ENCODE measurements at regions not wholly inside any gene's neighbourhood (a gene's known extent, or its start where the extent isn't known, plus 50 kb on each side); places are given as distances from the start of the nearest gene placed in this dataset.

GRCh38 chr15:47296881-47297280, 420.4 kb upstream of the SEMA6D start:
- no TSS peak for BruUV-seq (replicated peaks)
- DNase-seq (ENCODE audit: low read depth, low spot score) (no peak), ATAC-seq (no peak)
- TF ChIP-seq FOSL1 (IDR thresholded peaks at IDR 0.05; ENCODE audit: low read depth) = no peak
- no peak for TF ChIP-seq EZH2 (IDR thresholded peaks at IDR 0.05)
- no peak for TF ChIP-seq SP1 (IDR thresholded peaks at IDR 0.05; ENCODE audit: low read depth)
- no peak for TF ChIP-seq JUND (IDR thresholded peaks at IDR 0.05)
- TF ChIP-seq CTCF (IDR thresholded peaks at IDR 0.05 in 2 of 3, conservative IDR thresholded peaks at IDR 0.05 in 1 of 3; ENCODE audit: borderline replicate concordance in 1 of 3, insufficient read depth in 1 of 3, low read depth in 2 of 3, low read length in 2 of 3) = no peak
- TF ChIP-seq ZBTB33 (IDR thresholded peaks at IDR 0.05; ENCODE audit: extremely low read depth, insufficient replicate concordance, low read length) = no peak
- no peak for TF ChIP-seq ATF3 (IDR thresholded peaks at IDR 0.05)
- TF ChIP-seq RAD21 (IDR thresholded peaks at IDR 0.05; ENCODE audit: low read depth) = no peak
- TF ChIP-seq YY1 (IDR thresholded peaks at IDR 0.05; ENCODE audit: extremely low read depth, insufficient replicate concordance, low read depth, low read length) = no peak
- TF ChIP-seq SRF (IDR thresholded peaks at IDR 0.05; ENCODE audit: low read depth) = no peak
- no peak for TF ChIP-seq ZNF274 (IDR thresholded peaks at IDR 0.05; ENCODE audit: low read depth, low read length)
- no peak for TF ChIP-seq EGR1 (IDR thresholded peaks at IDR 0.05; ENCODE audit: low read depth)
- Histone ChIP-seq H3K4me2 (ENCODE audit: low read length) (no peak overlapping the region), H3K27me3 (ENCODE audit: insufficient read depth, low read length) (no peaks in the 10 kb centered on the region), H3K27ac (ENCODE audit: low read depth, low read length) (no peak overlapping the region), H3K9me2 (ENCODE audit: insufficient read depth) (no peaks in the 10 kb centered on the region), H3K9ac (ENCODE audit: low read length) (no peak overlapping the region), H3K79me2 (ENCODE audit: insufficient read depth, low read length) (no peaks in the 10 kb centered on the region), H3K36me3 (ENCODE audit: control insufficient read depth in 1 of 2, insufficient read depth in 2 of 2, low read length in 2 of 2) (no peaks in the 10 kb centered on the region), H3K4me1 (ENCODE audit: control insufficient read depth in 1 of 2, insufficient read depth in 2 of 2, low read length in 2 of 2) (no peaks in the 10 kb centered on the region), H2AFZ (ENCODE audit: low read depth, low read length, poor library complexity, severe bottlenecking) (no peak overlapping the region), H3K4me3 (replicated peaks in 1 of 2; ENCODE audit: low read depth in 1 of 2, low read length in 2 of 2) (no peak overlapping the region), H4K20me1 (ENCODE audit: insufficient read depth) (no peaks in the 10 kb centered on the region), H3K9me3 (ENCODE audit: control insufficient read depth in 1 of 2, insufficient read depth in 1 of 2, low read depth in 1 of 2, low read length in 2 of 2) (peaks cover 9 to 43% of the 10 kb centered on the region in 2 experiments; a peak in 2 of 4 replicates)
- POLR2A ChIA-PET = no interaction called here
- intact Hi-C loops (cut with micrococcal nuclease) = no loop called here
- RAD21 ChIA-PET (ENCODE audit: low non-redundant PET in 1 of 2, low total read pairs in 2 of 2, uncharacterized antibody in 2 of 2, unreplicated experiment in 2 of 2) = no interaction called here
- CTCF ChIA-PET = no interaction called here

All from HCT116 (cell line).